ENCODE measurements at regions not wholly inside any gene's neighbourhood (a gene's known extent, or its start where the extent isn't known, plus 50 kb on each side); places are given as distances from the start of the nearest gene placed in this dataset.

DNA sequence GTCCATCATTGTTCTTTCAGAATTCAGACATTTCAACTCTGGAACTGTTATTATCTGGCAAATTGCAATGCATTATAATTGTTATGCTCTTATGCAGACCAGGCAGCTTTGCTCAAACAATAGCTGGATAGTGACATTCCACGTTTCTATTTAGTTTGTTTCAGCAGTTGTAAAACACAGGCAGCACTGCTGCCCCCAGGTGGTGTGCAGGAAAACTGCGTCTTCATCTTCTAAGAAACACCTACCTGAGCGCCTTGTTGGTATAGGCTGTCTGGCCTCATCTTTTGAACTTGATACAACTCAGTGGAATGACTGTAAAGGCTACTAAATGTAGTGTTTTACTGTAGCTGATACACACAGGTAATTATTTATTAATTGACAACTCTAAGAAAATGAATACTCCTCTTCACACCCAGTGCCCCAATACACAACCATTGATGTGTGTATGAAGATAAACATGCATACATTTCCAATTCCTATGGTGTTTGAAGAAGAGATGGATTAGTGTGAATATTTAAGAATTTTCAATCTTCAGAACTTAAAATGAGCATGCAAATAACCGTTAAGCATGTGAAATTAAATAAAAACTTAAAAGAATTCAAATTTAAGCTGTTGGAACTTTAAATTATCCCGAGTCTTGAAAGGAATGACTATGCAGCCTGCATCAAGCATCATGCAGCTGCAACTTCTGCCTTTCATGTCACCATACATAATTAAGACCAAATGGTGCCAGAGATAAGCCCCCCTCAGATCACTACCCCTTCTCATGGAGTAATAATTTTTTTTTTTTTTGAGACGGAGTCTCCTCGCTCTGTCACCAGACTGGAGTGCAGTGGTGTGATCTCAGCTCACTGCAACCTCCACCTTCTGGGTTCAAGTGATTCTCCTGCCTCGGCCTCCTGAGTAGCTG is 85.6 kb downstream of the CD8B2 start:
- peak; percentile 8 for DNase-seq

DNA sequence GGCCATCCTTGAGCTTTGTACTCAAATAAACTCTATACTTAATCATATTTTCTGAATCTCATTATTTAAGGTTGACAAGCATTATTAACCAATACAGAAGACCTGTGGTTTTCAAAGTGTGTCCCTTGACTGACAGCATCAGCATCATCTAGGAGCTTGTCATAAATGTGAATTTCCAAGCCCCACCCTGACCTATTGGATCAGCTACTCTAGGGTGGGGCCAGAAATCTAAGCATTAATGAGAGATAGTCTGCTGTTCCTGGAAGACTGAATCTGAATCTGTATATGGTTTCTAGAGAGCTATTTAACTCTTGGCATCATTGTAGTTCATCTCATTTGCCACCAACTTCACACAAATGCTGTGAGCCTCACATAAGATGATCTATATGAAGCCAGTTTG is 86.6 kb downstream of the CD8B2 start:
- DNase-seq = no peak

DNA sequence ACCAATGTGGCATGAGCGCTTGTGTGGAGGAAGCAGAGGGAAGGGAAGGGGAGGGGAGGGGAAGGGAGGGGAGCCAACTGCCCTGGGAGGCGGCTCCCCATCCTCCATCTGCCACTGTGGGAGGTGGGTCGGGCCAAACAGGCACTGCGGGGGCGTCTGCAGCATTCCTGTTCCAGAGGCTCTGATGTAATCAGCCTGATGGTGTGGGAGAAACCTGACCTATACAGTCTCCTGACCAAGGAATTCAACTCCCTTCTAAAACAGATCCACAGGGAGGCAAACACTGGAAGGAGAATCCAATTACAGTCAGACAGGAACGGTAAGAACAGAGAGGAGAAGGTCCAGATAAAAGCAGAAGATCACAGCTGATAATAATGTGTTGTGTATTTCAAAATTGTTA is 88.8 kb downstream of the CD8B2 start:
- DNase-seq = peak; percentile 59

DNA sequence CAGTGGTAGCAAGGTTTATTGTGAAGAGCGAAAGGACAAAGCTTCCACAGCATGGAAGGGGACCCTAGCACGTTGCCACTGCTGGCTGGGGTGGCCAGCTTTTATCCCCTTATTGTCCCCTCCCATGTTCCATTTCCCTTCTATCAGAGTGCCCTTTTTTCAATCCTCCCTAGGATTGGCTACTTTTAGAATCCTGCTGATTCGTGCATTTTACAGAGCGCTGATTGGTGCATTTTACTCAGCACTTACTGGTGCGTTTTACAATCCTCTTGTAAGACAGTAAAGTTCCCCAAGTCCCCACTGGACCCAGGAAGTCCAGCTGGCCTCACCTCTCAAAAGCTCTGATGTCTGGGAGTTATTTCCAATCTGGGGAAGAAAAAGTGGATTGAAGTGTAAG is 90.1 kb downstream of the CD8B2 start:
- DNase-seq = no peak

- no peak for DNase-seq
Measured at GRCh38 chr2:106579750-106580197, 92.6 kb downstream of the CD8B2 start.

DNA sequence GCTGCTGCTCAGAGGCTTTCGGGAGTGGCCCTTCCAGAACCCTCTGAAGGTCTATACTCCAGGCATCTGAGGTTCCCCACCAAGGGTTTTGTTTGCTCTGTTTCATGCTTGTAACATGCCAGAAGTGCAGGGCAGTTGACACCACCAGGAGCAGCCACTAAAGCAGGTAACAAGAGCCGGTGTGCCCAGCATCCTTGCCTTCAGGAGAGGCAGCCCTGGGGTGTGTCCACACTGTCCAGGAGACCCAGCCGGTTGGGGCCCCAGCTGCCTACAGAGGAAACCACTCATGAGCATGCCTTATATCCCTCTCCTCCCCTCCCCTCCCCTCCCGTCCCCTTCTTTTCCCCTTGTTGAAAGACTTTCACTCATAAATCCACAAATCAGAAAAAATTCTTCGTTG is 93.1 kb downstream of the CD8B2 start:
- DNase-seq = no peak

DNA sequence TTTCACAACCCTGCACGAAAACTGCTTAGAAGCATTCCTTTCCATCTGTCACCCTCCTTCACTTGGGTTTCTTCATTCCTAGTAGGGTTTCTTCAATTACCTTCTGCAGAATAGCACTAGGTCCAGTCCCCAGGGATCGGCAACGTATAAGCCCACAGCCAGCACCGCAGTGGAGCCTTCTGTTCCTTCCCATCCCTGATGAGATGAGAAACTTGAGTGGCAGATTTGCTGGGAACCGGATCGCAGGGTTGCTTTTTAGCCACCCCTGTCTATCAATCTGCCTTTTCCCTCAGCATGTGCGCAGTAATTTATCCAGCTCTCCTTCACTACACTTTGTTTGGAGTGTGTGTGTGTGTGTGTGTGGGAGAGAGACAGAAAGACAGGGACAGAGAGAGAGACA is 94.2 kb downstream of the CD8B2 start:
- DNase-seq = no peak

GRCh38 chr2:106581755-106582147 is 94.6 kb downstream of the CD8B2 start:
- no peak for DNase-seq

DNA sequence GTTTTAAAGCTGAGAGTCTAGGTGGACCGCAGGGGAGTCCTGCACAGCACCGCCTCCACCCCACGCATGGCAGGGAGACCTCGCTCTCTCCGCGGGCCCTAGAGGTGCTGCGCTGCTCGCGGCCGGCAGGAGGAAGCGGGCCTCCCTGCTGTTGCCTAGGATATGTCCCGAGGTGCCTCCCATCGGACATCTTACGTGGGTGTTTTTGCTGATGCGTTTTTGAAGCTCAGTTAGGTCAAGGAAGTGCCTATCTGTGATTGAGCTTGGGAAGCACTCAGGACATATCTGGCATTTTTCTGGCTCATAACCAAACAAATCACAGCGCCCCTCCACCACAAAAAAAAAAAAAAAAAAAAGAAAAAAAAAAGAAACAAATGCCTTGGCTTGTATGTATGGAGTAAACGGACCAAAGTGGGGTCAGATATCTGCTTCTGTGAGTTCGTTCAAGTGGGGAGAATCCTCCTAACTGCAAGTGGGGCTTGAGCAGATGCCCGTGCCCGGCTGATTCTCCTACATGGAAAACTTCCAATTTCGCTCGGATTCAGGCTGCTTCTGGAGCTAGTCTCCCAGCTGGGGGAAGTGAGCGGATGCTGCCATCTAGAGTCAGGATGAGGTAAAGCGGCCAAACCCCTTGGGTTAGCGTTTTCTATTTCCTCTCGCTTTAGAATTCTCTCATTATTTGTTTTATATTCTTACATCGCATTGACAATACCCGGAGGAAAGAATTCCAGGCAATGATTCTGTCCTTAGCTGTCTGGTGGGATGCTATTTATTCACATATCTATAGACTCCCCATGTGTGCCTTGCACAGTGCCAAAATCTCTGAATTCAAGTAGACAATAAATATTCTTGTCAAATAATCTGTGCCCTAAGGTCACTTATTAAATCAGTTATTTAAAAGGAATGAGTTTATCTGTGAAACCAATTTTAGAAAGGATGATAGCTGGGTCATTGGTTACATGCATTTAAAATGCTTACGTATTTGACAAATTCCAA is 95.3 kb downstream of the CD8B2 start:
- DNase-seq = peak; percentile 83

- DNase-seq = no peak
Measured at GRCh38 chr2:106584304-106584954, 97.3 kb downstream of the CD8B2 start.

DNA sequence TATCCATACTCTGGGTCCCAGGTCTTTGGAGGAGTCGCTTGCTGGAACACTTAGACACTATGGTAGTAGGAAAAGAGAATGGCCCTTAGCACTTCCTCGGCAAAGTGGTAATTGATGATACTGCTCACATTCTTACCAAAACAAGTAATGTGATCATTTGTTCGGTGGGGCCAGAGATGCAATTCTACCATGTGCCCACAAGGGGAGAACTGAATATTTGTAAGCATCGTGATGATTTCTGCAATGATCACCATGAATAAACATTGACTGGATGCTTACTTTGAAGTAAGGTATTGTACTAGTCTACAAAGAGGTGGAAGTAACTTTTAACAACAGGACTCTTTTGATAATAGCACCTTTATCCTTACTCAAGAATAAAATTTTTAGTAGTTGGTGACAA is 109.7 kb downstream of the CD8B2 start:
- no peak for DNase-seq

DNA sequence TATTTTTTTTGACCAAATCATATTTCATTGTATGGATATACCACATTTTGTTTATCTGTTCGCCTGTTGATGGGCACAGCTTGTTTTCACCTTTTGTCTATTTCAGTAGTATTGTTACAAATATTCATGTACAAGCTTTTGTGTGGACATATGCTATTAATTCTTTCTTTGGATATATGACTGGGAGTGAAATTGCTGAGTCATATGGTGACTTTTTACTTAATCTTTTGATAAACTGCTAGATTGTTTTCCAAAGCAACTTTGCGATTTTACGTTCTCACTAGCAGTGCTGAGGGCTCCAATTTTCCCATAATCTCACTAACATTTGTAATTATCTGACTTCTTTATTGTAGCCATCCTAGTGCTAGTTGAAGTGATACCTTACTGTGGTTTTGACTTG is 112.4 kb downstream of the CD8B2 start:
- DNase-seq = no peak

DNA sequence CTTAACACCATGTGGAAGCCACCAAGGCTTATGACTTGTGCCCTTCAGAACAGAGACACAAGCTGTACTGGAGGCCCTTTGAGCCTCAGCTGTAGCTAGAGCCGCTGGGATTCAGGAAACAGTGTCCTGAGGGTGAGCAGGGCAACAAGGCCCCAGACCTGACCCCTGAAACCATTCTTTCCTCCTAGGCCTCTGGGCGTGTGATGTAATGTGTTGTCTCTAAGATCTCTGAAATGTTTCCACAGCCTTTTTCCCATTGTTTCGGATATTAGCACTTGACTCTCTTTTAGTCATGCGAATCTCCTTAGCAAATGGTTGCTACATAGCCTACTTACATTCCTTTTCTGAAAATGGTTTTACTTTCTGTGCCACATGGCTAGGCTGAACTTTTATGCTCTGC is 114.9 kb downstream of the CD8B2 start:
- no peak for DNase-seq

DNA sequence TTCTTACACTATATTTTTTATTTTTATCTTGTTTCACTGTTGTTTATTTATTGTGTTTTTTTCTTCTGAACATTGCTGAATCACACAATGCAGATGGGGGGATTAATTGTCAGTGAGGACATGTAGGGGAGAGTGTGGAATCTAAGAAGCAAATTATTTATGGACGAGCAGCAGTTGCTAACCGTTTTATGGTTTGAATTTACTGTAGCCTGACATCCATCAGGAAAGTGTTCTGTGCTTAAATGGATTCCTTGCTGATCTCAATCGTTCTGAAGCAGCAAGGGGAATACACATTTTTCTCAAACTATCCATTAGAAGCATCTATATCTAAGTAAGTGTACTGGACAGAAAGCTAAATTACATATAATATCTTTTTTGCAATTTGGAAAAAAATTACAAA is 119.5 kb downstream of the CD8B2 start:
- DNase-seq = no peak

GRCh38 chr2:106607371-106607770 is 120.2 kb downstream of the CD8B2 start:
- no peak for DNase-seq

DNA sequence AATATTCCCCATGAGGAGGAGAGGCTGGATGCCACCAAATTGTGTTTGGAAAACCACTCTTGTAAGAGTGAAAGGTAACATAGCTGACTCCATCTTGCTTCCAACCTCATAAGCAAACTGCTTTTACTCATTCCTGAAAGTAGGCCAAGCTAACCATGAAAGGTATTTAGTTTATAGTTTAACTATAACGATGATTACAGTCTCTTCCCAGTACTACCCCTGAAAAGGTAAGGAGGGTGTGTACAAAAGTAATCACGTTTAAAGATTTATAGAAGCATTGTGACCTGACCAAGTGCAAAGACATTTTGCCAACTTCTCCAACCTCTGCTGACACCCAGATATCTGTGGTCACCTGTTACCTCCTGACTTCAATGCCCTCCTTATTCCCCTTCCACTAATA is 122.6 kb downstream of the CD8B2 start:
- DNase-seq = no peak

GRCh38 chr2:106614511-106615291 is 127.5 kb downstream of the CD8B2 start:
- DNase-seq = no peak

DNA sequence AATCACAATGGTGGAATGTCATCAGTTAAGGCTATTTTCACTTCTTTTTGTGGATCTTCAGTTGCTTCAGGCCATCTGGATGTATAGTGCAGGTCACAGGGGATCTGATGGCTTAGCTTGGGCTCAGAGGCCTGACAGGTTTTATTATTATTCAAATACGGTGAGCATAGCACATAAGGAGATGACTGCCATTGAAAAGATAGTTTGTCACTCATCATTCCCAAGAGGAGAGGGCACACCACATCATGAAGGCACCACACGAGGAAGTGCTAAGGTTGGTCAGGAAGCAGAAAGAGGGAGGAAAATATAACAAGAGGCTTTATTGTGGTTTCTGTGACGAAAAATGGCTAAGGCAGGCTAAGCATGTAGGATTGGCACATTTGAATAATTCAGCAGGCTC is 131.4 kb downstream of the CD8B2 start:
- no peak for DNase-seq

GRCh38 chr2:106623456-106623855 is 136.3 kb downstream of the CD8B2 start:
- DNase-seq = no peak

DNA sequence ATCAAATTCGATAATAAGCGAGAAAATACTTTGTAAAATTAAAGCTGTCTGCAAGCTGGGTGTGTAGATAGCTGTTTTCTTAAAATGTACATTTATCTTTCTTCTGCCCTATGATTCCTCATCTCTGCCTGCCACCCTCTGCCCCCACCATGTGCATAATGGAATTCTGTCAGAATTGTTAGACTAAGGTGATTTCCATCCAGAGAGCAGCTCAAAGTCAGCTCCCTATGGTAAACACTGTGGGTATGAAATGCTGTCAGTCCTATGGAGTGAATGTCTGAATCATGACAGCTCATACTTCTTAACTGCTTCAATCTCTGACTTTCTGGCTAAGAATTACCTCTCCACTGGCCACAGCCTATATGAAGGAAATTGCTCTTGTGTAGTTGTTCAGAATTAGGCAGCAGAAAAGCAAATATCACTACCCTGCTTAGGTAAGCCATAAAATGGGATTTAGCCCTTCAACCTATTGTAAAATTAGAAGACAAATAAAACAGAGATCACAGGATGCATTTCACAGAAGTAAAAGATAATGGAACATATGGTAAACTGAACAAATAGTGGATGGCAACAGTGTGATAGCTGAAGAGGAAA is 137.7 kb downstream of the CD8B2 start:
- no peak for DNase-seq

DNA sequence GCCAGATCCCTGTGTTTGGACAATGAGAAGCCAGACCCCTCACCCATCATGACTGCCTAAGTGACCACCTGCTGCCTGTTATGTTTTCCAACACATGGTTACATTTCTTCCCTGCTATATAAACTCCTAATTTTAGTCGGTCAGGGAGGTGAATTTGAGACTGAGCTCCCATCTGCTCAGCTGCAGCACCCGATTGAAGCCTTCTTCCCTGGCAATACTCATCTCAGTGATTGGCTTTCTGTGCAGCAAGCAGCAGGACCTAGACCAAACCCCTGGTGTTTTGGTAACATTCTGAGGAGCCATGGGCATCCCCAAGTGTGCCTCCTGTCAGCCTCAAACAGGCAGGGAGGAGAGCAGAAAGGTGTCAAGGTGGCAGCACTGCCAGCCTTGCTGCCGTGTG is 141.2 kb downstream of the CD8B2 start:
- DNase-seq = no peak

DNA sequence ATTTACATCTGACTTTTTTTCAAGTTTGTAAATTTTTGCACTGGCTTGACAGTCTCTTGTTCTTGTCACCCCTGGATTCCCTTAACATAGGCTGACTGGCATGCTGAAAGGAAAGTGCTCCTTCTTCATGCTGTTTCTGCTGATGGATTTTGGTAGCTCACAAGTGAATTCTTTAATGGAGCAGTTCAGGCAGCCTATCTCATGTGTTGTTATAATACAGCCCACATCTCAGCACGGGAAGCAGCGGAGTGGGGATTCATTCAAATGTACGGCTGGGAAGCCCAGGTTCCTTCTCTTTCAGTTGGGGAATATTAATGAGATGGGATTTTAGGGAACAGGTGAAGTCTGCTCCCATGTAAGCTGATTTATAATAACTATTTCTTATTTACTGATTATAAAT is 142.8 kb downstream of the CD8B2 start:
- no peak for DNase-seq

All from fibroblast of skin of back (primary cell).